Smooth muscle cell (in vitro differentiated cells): ENCODE measurements at regions not wholly inside any gene's neighbourhood (a gene's known extent, or its start where the extent isn't known, plus 50 kb on each side); places are given as distances from the start of the nearest gene placed in this dataset.

Source experiments
- DNase-seq: peaks from one replicate; lab custom pipeline; 2025; ENCODE audit not compliant: unreplicated experiment; lab: John Stamatoyannopoulos, UW
- H2AFZ ChIP-seq: fragments of 200-600 bp; sonication (generic); 2 replicates; pipeline ENCODE4 v1.6.0; 2016; ENCODE audit warnings: antibody characterized with exemption, low read depth, mild to moderate bottlenecking
- H3F3A ChIP-seq: fragments of 200-600 bp; sonication (generic); 2 replicates; pipeline ENCODE4 v1.6.0; 2017; ENCODE audit warnings: antibody characterized with exemption, low read depth
- H3K27ac ChIP-seq: fragments of 200-600 bp; sonication (generic); 2 replicates; pipeline ENCODE4 v1.5.1; 2016; ENCODE audit warnings: low read depth, mild to moderate bottlenecking
- H3K27me3 ChIP-seq: fragments of 200-600 bp; sonication (generic); 2 replicates; pipeline ENCODE4 v1.6.1; 2016; ENCODE audit warnings: low read depth, mild to moderate bottlenecking
- H3K36me3 ChIP-seq: fragments of 200-600 bp; sonication (generic); 2 replicates; pipeline ENCODE4 v1.5.1; 2016; ENCODE audit warnings: low read depth
- H3K4me1 ChIP-seq: fragments of 200-600 bp; sonication (generic); 2 replicates; pipeline ENCODE4 v1.5.1; 2016; ENCODE audit warnings: low read depth
- H3K4me2 ChIP-seq: fragments of 200-600 bp; sonication (generic); 2 replicates; pipeline ENCODE4 v1.6.0; 2016; ENCODE audit warnings: mild to moderate bottlenecking
- H3K4me3 ChIP-seq: fragments of 200-600 bp; sonication (generic); 2 replicates; pipeline ENCODE4 v1.5.1; 2016; ENCODE audit warnings: mild to moderate bottlenecking
- H3K79me2 ChIP-seq: fragments of 200-600 bp; sonication (generic); 2 replicates; pipeline ENCODE4 v1.6.0; 2016; ENCODE audit warnings: low read depth, mild to moderate bottlenecking
- H3K9ac ChIP-seq: fragments of 200-600 bp; sonication (generic); 2 replicates; pipeline ENCODE4 v1.6.0; 2016; ENCODE audit warnings: low read depth
- H3K9me3 ChIP-seq: fragments of 200-600 bp; sonication (generic); replicated peaks from 2 replicates; pipeline ENCODE4 v1.5.1; 2016; ENCODE audit warnings: low read depth
- H4K20me1 ChIP-seq: fragments of 200-600 bp; sonication (generic); 2 replicates; pipeline ENCODE4 v1.6.0; 2016; ENCODE audit warnings: low read depth
- CTCF ChIP-seq: fragments of 200-600 bp; sonication (generic); IDR thresholded peaks from 2 replicates; pipeline ENCODE4 v1.5.1; 2017; ENCODE audit warnings: borderline replicate concordance, mild to moderate bottlenecking, antibody characterized with exemption; ENCODE audit not compliant: insufficient read depth, poor library complexity, severe bottlenecking
- WGBS: methylation state at CpG from one replicate; pipeline ENCODE4 v1.1.7; 2016; ENCODE audit warnings: low lambda C conversion rate; 5-methylcytosine and 5-hydroxymethylcytosine counted together

- no peaks in the 10 kb centered on the region for H3K36me3 ChIP-seq
- no peak overlapping the region for H3K4me2 ChIP-seq
- H3F3A ChIP-seq, result no peaks in the 10 kb centered on the region
- H3K27me3 ChIP-seq, result no peaks in the 10 kb centered on the region
- H3K4me3 ChIP-seq, result no peak overlapping the region
- H4K20me1 ChIP-seq, result no peaks in the 10 kb centered on the region
- no peak overlapping the region for H3K9ac ChIP-seq
- TF ChIP-seq CTCF, result no peak
- H3K9me3 ChIP-seq, result no peaks in the 10 kb centered on the region
- no peak for DNase-seq
- H3K4me1 ChIP-seq, result peaks cover 9% of the 10 kb centered on the region
- no peaks in the 10 kb centered on the region for H3K79me2 ChIP-seq
- H3K27ac ChIP-seq, result no peak overlapping the region
- WGBS, result 77% methylated on average over 6 of the region's 6 CpGs
- H2AFZ ChIP-seq, result no peak overlapping the region
Measured at GRCh38 chr20:40195742-40196141, 493.3 kb downstream of the MAFB start.

GRCh38 chr20:40192529-40192928 lies 496.5 kb downstream of the MAFB start:
- peaks cover 4% of the 10 kb centered on the region for H3K4me1 ChIP-seq
- TF ChIP-seq CTCF, result no peak
- no peaks in the 10 kb centered on the region for H3K79me2 ChIP-seq
- H3K4me3 ChIP-seq, result no peak overlapping the region
- no peak overlapping the region for H3K4me2 ChIP-seq
- no peaks in the 10 kb centered on the region for H3K9me3 ChIP-seq
- no peak overlapping the region for H3K27ac ChIP-seq
- H3K27me3 ChIP-seq, result no peaks in the 10 kb centered on the region
- no peaks in the 10 kb centered on the region for H3F3A ChIP-seq
- no peak for DNase-seq
- H4K20me1 ChIP-seq, result no peaks in the 10 kb centered on the region
- no peak overlapping the region for H3K9ac ChIP-seq
- H3K36me3 ChIP-seq, result no peaks in the 10 kb centered on the region
- no peak overlapping the region for H2AFZ ChIP-seq

GRCh38 chr20:40192081-40192480 lies 497.0 kb downstream of the MAFB start:
- H4K20me1 ChIP-seq, result no peaks in the 10 kb centered on the region
- no peak for TF ChIP-seq CTCF
- no peak for DNase-seq
- H3K27ac ChIP-seq, result peak overlapping the region; percentile 58
- no peaks in the 10 kb centered on the region for H3K36me3 ChIP-seq
- WGBS, result 37% methylated on average over 4 of the region's 4 CpGs
- no peaks in the 10 kb centered on the region for H3K9me3 ChIP-seq
- peak overlapping the region; percentile 18 for H3K4me2 ChIP-seq
- H3K9ac ChIP-seq, result no peak overlapping the region
- no peak overlapping the region for H3K4me3 ChIP-seq
- no peak overlapping the region for H2AFZ ChIP-seq
- H3K79me2 ChIP-seq, result no peaks in the 10 kb centered on the region
- H3K27me3 ChIP-seq, result no peaks in the 10 kb centered on the region
- no peaks in the 10 kb centered on the region for H3F3A ChIP-seq
- no peaks in the 10 kb centered on the region for H3K4me1 ChIP-seq

GRCh38 chr20:40191573-40191972 lies 497.5 kb downstream of the MAFB start:
- H3K27ac ChIP-seq, result peak overlapping the region; percentile 58
- H3K4me2 ChIP-seq, result peak overlapping the region; percentile 18
- H3K9ac ChIP-seq, result no peak overlapping the region
- H3K9me3 ChIP-seq, result no peaks in the 10 kb centered on the region
- H3K79me2 ChIP-seq, result no peaks in the 10 kb centered on the region
- H3K4me1 ChIP-seq, result no peaks in the 10 kb centered on the region
- H3K36me3 ChIP-seq, result no peaks in the 10 kb centered on the region
- no peaks in the 10 kb centered on the region for H3F3A ChIP-seq
- TF ChIP-seq CTCF, result no peak
- no peaks in the 10 kb centered on the region for H4K20me1 ChIP-seq
- no peak for DNase-seq
- no peaks in the 10 kb centered on the region for H3K27me3 ChIP-seq
- H3K4me3 ChIP-seq, result no peak overlapping the region
- no peak overlapping the region for H2AFZ ChIP-seq
- WGBS, result 76% methylated on average over 4 of the region's 4 CpGs
